ENCODE measurements at regions not wholly inside any gene's neighbourhood (a gene's known extent, or its start where the extent isn't known, plus 50 kb on each side); places are given as distances from the start of the nearest gene placed in this dataset.

DNA sequence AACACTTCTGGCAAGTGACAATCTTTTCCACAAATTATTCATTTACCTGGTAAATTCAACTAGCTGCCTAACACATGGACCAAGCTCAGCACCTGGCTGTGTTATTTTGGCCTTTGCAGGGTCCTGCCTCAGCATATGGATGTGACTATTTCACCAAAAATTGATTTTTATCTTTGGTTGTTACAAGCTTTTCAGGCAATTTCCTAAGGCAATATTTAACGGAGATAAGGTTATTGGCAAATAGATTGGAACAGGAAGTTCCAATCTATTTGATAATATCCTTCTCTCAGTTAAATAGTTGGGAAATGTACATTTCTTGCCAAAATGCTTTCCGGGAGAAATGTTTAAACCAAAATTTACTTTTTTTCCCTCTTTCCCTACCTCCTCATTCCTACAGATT is 415.2 kb upstream of the SMARCA2 start:
- no peak for DNase-seq (ENCODE audit: low spot score in 2 of 2)
- Histone ChIP-seq H3K9me3 (no peaks in the 10 kb centered on the region), H3K4me3 (no peak overlapping the region), H3K27ac (no peak overlapping the region), H3K27me3 (no peaks in the 10 kb centered on the region), H3K4me1 (no peaks in the 10 kb centered on the region), H3K36me3 (no peaks in the 10 kb centered on the region)
- TF ChIP-seq, protein P1, sequence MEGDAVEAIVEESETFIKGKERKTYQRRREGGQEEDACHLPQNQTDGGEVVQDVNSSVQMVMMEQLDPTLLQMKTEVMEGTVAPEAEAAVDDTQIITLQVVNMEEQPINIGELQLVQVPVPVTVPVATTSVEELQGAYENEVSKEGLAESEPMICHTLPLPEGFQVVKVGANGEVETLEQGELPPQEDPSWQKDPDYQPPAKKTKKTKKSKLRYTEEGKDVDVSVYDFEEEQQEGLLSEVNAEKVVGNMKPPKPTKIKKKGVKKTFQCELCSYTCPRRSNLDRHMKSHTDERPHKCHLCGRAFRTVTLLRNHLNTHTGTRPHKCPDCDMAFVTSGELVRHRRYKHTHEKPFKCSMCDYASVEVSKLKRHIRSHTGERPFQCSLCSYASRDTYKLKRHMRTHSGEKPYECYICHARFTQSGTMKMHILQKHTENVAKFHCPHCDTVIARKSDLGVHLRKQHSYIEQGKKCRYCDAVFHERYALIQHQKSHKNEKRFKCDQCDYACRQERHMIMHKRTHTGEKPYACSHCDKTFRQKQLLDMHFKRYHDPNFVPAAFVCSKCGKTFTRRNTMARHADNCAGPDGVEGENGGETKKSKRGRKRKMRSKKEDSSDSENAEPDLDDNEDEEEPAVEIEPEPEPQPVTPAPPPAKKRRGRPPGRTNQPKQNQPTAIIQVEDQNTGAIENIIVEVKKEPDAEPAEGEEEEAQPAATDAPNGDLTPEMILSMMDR (IDR thresholded peaks at IDR 0.05): no peak
- no peak for TF ChIP-seq EP300 (IDR thresholded peaks at IDR 0.05)
- TF ChIP-seq POLR2AphosphoS5 (IDR thresholded peaks at IDR 0.05): no peak
- TF ChIP-seq POLR2A (IDR thresholded peaks at IDR 0.05): no peak
- 36% methylated on average over 2 of the region's 2 CpGs for WGBS

DNA sequence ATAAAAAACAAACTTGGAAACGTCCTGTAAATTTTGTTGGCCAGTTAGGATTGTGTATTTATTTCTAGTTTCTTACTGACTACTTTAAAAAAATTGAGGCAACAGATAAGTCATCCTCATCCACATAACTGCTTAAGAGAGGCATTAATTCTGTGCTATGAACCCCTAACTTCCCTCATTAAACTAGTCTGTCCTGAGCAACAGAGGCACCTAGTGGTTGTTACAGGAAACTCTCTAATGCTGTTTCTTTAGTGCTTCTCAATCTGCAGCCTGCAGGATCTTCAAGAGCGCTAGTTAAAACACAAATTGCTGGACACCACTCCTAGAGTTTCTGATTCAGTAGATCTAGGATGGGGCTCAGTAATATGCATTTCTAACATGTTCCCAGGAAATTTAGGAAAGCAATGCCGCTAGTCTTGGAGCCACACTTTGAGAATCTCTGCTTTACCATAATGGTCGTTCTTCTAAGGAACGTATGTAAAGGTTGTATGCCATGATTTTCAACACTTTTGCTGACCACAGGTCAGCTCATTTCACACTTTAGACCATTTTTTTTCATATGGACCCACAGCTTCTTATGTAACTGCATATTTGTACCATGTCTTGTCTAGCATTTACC is 410.1 kb upstream of the SMARCA2 start:
- TF ChIP-seq, protein P1 (IDR thresholded peaks at IDR 0.05): peak in 1 of 2 donors; percentile 22
- TF ChIP-seq POLR2AphosphoS5 (IDR thresholded peaks at IDR 0.05): no peak
- 60% methylated on average over 5 of the region's 5 CpGs for WGBS
- Histone ChIP-seq H3K4me1 (no peaks in the 10 kb centered on the region), H3K27me3 (no peaks in the 10 kb centered on the region), H3K36me3 (no peaks in the 10 kb centered on the region), H3K27ac (no peak overlapping the region), H3K4me3 (no peak overlapping the region), H3K9me3 (no peaks in the 10 kb centered on the region)
- no peak for DNase-seq (ENCODE audit: low spot score in 2 of 2)

DNA sequence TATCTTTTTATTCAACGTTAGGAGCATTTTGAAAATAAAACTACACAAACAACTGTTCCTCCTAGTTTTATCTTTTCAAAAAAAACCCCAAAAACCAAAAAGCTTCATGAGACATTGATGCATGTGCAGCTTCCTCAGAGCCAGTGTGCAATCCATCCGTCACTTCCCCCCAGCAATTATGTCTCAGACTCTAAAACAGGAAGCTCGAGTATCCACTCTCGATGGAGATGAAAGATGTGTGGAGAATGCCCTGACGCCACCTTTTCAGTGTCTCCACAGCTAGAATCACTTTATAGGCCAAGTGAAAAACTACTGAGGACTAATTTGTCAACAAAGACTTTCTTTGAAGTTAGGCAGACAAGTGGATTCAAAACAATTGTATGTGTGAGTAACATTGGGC is 408.9 kb upstream of the SMARCA2 start:
- no peak for DNase-seq (ENCODE audit: low spot score in 2 of 2)
- WGBS: 45% methylated on average over 5 of the region's 5 CpGs

DNA sequence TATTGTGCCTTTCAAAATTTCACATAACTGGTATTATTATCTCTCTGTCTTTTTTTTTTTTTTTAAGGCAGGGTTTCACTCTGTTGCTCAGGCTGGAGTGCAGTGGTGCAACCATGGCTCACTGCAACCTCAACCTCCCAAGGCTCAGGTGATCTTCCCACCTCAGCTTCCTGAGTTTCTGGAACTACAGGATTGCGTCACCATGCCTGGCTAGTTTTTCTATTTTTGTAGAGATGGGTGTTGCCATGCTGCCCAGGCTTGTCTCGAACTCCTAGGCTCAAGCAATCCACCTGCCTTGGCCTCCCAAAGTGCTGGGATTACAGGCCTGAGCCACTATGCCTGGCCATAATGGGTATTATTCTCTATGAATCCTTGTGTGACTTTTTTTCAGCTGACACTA is 402.3 kb upstream of the SMARCA2 start:
- Histone ChIP-seq H3K9me3 (no peaks in the 10 kb centered on the region), H3K36me3 (no peaks in the 10 kb centered on the region), H3K27ac (no peak overlapping the region), H3K27me3 (no peaks in the 10 kb centered on the region), H3K4me3 (no peak overlapping the region), H3K4me1 (no peaks in the 10 kb centered on the region)
- no peak for TF ChIP-seq POLR2A (IDR thresholded peaks at IDR 0.05)
- TF ChIP-seq, protein P1 (IDR thresholded peaks at IDR 0.05): no peak
- TF ChIP-seq POLR2AphosphoS5 (IDR thresholded peaks at IDR 0.05): no peak
- TF ChIP-seq EP300 (IDR thresholded peaks at IDR 0.05): no peak
- WGBS: 36% methylated on average over 2 of the region's 2 CpGs
- DNase-seq (ENCODE audit: low spot score in 2 of 2): no peak

More for the DNA sequence above, 408.9 kb upstream of the SMARCA2 start:
- Histone ChIP-seq H3K9me3 (no peaks in the 10 kb centered on the region), H3K4me1 (no peaks in the 10 kb centered on the region), H3K4me3 (no peak overlapping the region), H3K27me3 (no peaks in the 10 kb centered on the region), H3K36me3 (no peaks in the 10 kb centered on the region), H3K27ac (no peak overlapping the region)
- no peak for TF ChIP-seq POLR2A (IDR thresholded peaks at IDR 0.05)
- TF ChIP-seq POLR2AphosphoS5 (IDR thresholded peaks at IDR 0.05): no peak
- no peak for TF ChIP-seq EP300 (IDR thresholded peaks at IDR 0.05)
- TF ChIP-seq, protein P1 (IDR thresholded peaks at IDR 0.05): no peak

DNA sequence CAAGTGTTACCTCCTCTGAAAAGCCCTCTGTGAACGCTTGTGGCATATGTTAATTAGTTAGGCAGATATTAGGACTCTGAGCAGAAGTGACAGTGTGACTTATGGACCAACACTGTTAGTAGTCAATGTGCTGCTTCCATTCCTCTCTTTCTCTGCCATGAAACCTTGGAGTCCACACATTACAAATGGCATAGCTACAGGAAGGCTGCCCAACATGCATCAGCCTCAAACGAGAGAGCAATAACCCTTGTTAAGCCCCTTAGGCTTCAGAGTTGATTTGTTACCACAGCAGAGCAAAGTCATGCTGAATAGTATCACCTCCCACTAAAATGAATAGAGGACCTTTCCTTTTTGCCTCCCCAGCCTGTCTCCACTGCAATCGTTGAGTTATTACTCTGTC is 397.7 kb upstream of the SMARCA2 start:
- Histone ChIP-seq H3K9me3 (no peaks in the 10 kb centered on the region), H3K27me3 (no peaks in the 10 kb centered on the region), H3K4me1 (no peaks in the 10 kb centered on the region), H3K36me3 (no peaks in the 10 kb centered on the region), H3K27ac (no peak overlapping the region), H3K4me3 (no peak overlapping the region)
- TF ChIP-seq POLR2A (IDR thresholded peaks at IDR 0.05) (no peak), POLR2AphosphoS5 (IDR thresholded peaks at IDR 0.05) (no peak), EP300 (IDR thresholded peaks at IDR 0.05) (no peak)
- TF ChIP-seq, protein P1 (IDR thresholded peaks at IDR 0.05): no peak
- 69% methylated on average over 3 of the region's 3 CpGs for WGBS
- DNase-seq (ENCODE audit: low spot score in 2 of 2): no peak

Measured in suprapubic skin (tissue), 4 donors.